ENCODE measurements at regions not wholly inside any gene's neighbourhood (a gene's known extent, or its start where the extent isn't known, plus 50 kb on each side); places are given as distances from the start of the nearest gene placed in this dataset.

DNA sequence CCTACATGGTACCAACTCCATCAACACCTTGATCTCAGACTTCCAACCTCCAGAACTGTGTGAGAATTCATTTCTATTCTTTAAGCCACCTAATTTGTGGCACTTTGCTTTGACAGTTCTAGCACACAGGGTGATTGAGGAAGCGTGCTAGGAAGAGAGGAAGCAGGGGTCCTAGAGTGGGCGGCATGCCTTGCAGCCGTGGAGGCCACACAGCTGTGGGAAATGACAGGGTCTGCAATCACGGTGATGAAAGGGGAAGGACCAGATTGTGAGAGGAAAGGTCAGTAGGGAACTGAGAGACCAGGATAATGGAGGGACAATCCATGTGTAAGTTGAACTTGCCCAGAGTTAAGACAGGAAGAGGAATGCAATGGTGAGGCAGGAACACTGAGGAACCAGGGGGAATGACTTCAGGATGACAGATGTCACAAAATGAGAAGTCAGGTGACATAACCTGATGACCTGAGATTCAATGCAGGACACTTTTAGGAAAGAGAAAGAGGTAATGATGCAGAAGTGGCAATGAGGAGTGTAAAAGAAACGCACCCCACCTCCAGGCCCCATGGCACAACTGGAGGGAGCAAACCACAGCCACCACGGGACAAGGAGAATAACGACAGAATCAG, 87.3 kb upstream of the PIK3CG start:
- TF ChIP-seq EP300 (IDR thresholded peaks at IDR 0.05; ENCODE audit: borderline replicate concordance) (no peak), RAD21 (IDR thresholded peaks at IDR 0.05; ENCODE audit: low read depth) (no peak), MAX (IDR thresholded peaks at IDR 0.05) (no peak), TAF1 (IDR thresholded peaks at IDR 0.05; ENCODE audit: low read depth) (no peak), CEBPB (IDR thresholded peaks at IDR 0.05) (no peak), REST (IDR thresholded peaks at IDR 0.05; ENCODE audit: low read depth) (no peak), NFIC (IDR thresholded peaks at IDR 0.05) (no peak), YY1 (IDR thresholded peaks at IDR 0.05; ENCODE audit: low read depth) (no peak), EGR1 (IDR thresholded peaks at IDR 0.05) (no peak), ZBTB7A (IDR thresholded peaks at IDR 0.05; ENCODE audit: low read depth) (no peak), TCF12 (IDR thresholded peaks at IDR 0.05; ENCODE audit: low read depth) (no peak), TEAD4 (IDR thresholded peaks at IDR 0.05) (no peak), FOXM1 (IDR thresholded peaks at IDR 0.05; ENCODE audit: borderline replicate concordance, low read depth) (no peak)
- TF ChIP-seq, protein P1, sequence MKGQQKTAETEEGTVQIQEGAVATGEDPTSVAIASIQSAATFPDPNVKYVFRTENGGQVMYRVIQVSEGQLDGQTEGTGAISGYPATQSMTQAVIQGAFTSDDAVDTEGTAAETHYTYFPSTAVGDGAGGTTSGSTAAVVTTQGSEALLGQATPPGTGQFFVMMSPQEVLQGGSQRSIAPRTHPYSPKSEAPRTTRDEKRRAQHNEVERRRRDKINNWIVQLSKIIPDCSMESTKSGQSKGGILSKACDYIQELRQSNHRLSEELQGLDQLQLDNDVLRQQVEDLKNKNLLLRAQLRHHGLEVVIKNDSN (IDR thresholded peaks at IDR 0.05) = no peak

All from Ishikawa (cell line).